Astrocyte (in vitro differentiated cells and primary cell): ENCODE measurements at regions not wholly inside any gene's neighbourhood (a gene's known extent, or its start where the extent isn't known, plus 50 kb on each side); places are given as distances from the start of the nearest gene placed in this dataset.

Experiments
- CTCF ChIP-seq: IDR thresholded peaks from 2 replicates; pipeline ENCODE4 v1.5.1; 2011; ENCODE audit warnings: low read depth, mild to moderate bottlenecking, inconsistent platforms, low read length, moderate library complexity; ENCODE audit not compliant: insufficient read depth
- EZH2 ChIP-seq: IDR thresholded peaks from 2 replicates; pipeline ENCODE4 v1.6.1; 2012; ENCODE audit warnings: mild to moderate bottlenecking, low read length, inconsistent platforms; ENCODE audit not compliant: insufficient read depth

- TF ChIP-seq CTCF (no peak), EZH2 (no peak)
These were observed 75.9 kb downstream of the UCHL1 start for GRCh38 chr4:41332510-41333054.
